ELF-1 (cell line): ENCODE measurements at regions not wholly inside any gene's neighbourhood (a gene's known extent, or its start where the extent isn't known, plus 50 kb on each side); places are given as distances from the start of the nearest gene placed in this dataset.

ENCODE experiments used
- DNase-seq: peaks from one replicate; pipeline ENCODE4 v3.0.0-alpha.2; 2016; ENCODE audit warnings: low read depth, low spot score

GRCh38 chr10:64501807-64502206, 980.6 kb downstream of the REEP3 start:
- DNase-seq: no peak

- no peak for DNase-seq
Measured at GRCh38 chr10:64502936-64503335, 981.7 kb downstream of the REEP3 start.

GRCh38 chr10:64503429-64503828, 982.2 kb downstream of the REEP3 start:
- DNase-seq: no peak

- no peak for DNase-seq
Measured at GRCh38 chr10:64505501-64505900, 984.3 kb downstream of the REEP3 start.

- DNase-seq: peak; percentile 74
Measured at GRCh38 chr10:64506963-64507362, 985.8 kb downstream of the REEP3 start.

GRCh38 chr10:64507651-64508028, 986.4 kb downstream of the REEP3 start:
- DNase-seq: no peak

- DNase-seq: peak; percentile 4
Measured at GRCh38 chr10:64508029-64508661, 986.9 kb downstream of the REEP3 start.

GRCh38 chr10:64515970-64516699, 994.9 kb downstream of the REEP3 start:
- no peak for DNase-seq

- no peak for DNase-seq
Measured at GRCh38 chr10:64518456-64518855, 997.3 kb downstream of the REEP3 start.

GRCh38 chr10:64519427-64519826, 998.2 kb downstream of the REEP3 start:
- no peak for DNase-seq

GRCh38 chr10:64519831-64520230, 998.6 kb downstream of the REEP3 start:
- DNase-seq: no peak

- DNase-seq: no peak
Measured at GRCh38 chr10:64523065-64523759, 1002.0 kb downstream of the REEP3 start.

GRCh38 chr10:64528294-64529002, 1007.2 kb downstream of the REEP3 start:
- no peak for DNase-seq

GRCh38 chr10:64529003-64529350, 1007.8 kb downstream of the REEP3 start:
- DNase-seq: no peak

GRCh38 chr10:64534616-64535015, 1013.4 kb downstream of the REEP3 start:
- no peak for DNase-seq

- no peak for DNase-seq
Measured at GRCh38 chr10:64535131-64535867, 1014.1 kb downstream of the REEP3 start.

- DNase-seq: no peak
Measured at GRCh38 chr10:64537112-64537511, 1015.9 kb downstream of the REEP3 start.

- DNase-seq: no peak
Measured at GRCh38 chr10:64537928-64538327, 1016.7 kb downstream of the REEP3 start.

GRCh38 chr10:64546073-64546472, 1024.9 kb downstream of the REEP3 start:
- DNase-seq: no peak

- DNase-seq: no peak
Measured at GRCh38 chr10:64547168-64547567, 1026.0 kb downstream of the REEP3 start.

GRCh38 chr10:64555666-64556065, 1034.5 kb downstream of the REEP3 start:
- no peak for DNase-seq
